ENCODE measurements at regions not wholly inside any gene's neighbourhood (a gene's known extent, or its start where the extent isn't known, plus 50 kb on each side); places are given as distances from the start of the nearest gene placed in this dataset.

DNA sequence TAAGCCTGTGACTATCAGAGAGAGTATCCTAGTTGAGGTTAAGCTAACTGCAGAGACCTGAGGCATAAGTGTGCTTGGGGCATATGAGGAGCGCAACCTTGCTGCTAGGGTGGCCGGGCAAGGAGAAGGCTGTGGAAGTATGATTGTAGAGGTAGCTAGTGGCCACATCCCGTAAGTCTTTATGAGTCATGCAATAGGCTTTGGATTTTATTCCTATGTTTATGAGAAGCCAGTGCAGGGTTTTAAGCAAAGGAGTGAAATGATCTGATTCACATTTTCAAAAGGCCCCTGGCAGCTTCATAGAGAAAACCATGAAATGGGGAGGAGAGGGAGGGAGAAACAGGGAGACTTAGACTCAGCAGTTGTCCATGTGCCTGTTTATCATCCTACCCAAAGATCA, 92.1 kb upstream of the WDFY3 start:
- ChIA-PET CTCF (interaction anchor here (0.6 kb wide), 1 partner anchor 13 kb away, joined by 5 read pairs; no protein-coding TSS in a partner anchor), POLR2A (no interaction called here)
- DNase-seq (ENCODE audit: low read depth), result no peak
- H3K27me3 ChIP-seq (ENCODE audit: control insufficient read depth, insufficient read depth, low read length), result no peaks in the 10 kb centered on the region
- TF ChIP-seq CTCF (IDR thresholded peaks at IDR 0.05; ENCODE audit: insufficient read depth, low read depth, low read length), result no peak
- no peak overlapping the region for H3K4me3 ChIP-seq (ENCODE audit: low read depth, low read length)
- H3K36me3 ChIP-seq (ENCODE audit: control insufficient read depth, insufficient read depth, low read length), result no peaks in the 10 kb centered on the region

- CTCF ChIA-PET, result interaction anchor here (2.5 kb wide), 1 partner anchor 22 kb away, joined by 6 read pairs; no protein-coding TSS in a partner anchor
- Histone ChIP-seq H3K4me3 (ENCODE audit: low read depth, low read length) (no peak overlapping the region), H3K36me3 (ENCODE audit: control insufficient read depth, insufficient read depth, low read length) (no peaks in the 10 kb centered on the region), H3K27me3 (ENCODE audit: control insufficient read depth, insufficient read depth, low read length) (no peaks in the 10 kb centered on the region)
- POLR2A ChIA-PET, result no interaction called here
- TF ChIP-seq CTCF (IDR thresholded peaks at IDR 0.05; ENCODE audit: insufficient read depth, low read depth, low read length), result no peak
- no peak for DNase-seq (ENCODE audit: low read depth)
Measured at GRCh38 chr4:85061974-85062373, 95.5 kb upstream of the WDFY3 start.

DNA sequence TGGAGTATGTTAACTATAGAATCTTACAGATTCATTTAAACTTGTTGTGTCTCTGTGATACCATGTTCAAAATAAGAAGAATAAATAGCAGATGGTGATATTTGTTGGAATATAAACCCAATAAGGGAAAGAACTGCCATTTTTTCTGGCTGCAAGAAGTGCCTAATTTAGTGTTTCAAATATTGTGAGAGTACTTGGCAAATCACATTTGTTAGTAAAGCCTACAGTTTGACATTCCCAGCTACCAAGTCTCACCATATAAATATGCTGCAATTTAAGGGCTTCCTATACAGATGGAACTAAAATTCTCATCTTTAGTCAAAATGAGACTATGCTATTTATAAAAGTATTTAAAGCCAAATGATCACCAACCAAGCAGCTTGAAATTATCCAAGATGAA, 96.0 kb upstream of the WDFY3 start:
- no peaks in the 10 kb centered on the region for H3K36me3 ChIP-seq (ENCODE audit: control insufficient read depth, insufficient read depth, low read length)
- ChIA-PET CTCF (interaction anchor here (2.5 kb wide), 1 partner anchor 22 kb away, joined by 6 read pairs; no protein-coding TSS in a partner anchor), POLR2A (no interaction called here)
- H3K27me3 ChIP-seq (ENCODE audit: control insufficient read depth, insufficient read depth, low read length), result no peaks in the 10 kb centered on the region
- DNase-seq (ENCODE audit: low read depth), result no peak
- H3K4me3 ChIP-seq (ENCODE audit: low read depth, low read length), result no peak overlapping the region
- TF ChIP-seq CTCF (IDR thresholded peaks at IDR 0.05; ENCODE audit: insufficient read depth, low read depth, low read length), result no peak

GRCh38 chr4:85067342-85067741, 100.9 kb upstream of the WDFY3 start:
- ChIA-PET CTCF (no interaction called here), POLR2A (no interaction called here)
- no peak for DNase-seq (ENCODE audit: low read depth)
- no peak overlapping the region for H3K4me3 ChIP-seq (ENCODE audit: low read depth, low read length)
- H3K27me3 ChIP-seq (ENCODE audit: control insufficient read depth, insufficient read depth, low read length), result no peaks in the 10 kb centered on the region
- no peaks in the 10 kb centered on the region for H3K36me3 ChIP-seq (ENCODE audit: control insufficient read depth, insufficient read depth, low read length)
- no peak for TF ChIP-seq CTCF (IDR thresholded peaks at IDR 0.05; ENCODE audit: insufficient read depth, low read depth, low read length)

DNA sequence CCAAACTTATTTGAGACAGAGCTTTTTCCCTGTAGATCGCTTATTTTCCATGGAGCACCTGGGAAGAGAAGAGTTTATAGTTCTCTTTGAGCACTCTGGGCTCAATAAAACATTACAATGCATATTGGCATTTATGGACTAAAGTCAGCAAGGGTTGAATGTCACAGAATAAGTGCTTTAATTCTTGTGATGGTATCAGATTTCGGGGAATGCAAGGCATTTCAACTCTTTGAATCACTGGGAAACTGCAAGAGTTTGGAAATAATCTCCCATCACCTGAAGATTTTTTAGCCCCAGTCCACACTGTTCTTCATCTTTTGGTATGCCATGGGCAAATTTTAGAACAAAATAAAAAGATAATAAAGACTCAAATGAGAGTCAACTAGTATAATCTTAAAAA, 111.5 kb upstream of the WDFY3 start:
- Histone ChIP-seq H3K36me3 (ENCODE audit: control insufficient read depth, insufficient read depth, low read length) (no peaks in the 10 kb centered on the region), H3K4me3 (ENCODE audit: low read depth, low read length) (no peak overlapping the region), H3K27me3 (ENCODE audit: control insufficient read depth, insufficient read depth, low read length) (no peaks in the 10 kb centered on the region)
- POLR2A ChIA-PET, result no interaction called here
- CTCF ChIA-PET, result interaction anchor here (1.0 kb wide), 1 partner anchor 13 kb away, joined by 3 read pairs; no protein-coding TSS in a partner anchor
- no peak for DNase-seq (ENCODE audit: low read depth)
- no peak for TF ChIP-seq CTCF (IDR thresholded peaks at IDR 0.05; ENCODE audit: insufficient read depth, low read depth, low read length)
